Uterus (tissue), 2 donors: ENCODE measurements at regions not wholly inside any gene's neighbourhood (a gene's known extent, or its start where the extent isn't known, plus 50 kb on each side); places are given as distances from the start of the nearest gene placed in this dataset.

Experiments used
- CTCF ChIP-seq, 4 experiments: fragments of 200-600 bp in 2 of 4; fragments of 450-650 bp in 2 of 4; sonication (generic) in 2 of 4; IDR thresholded peaks; one replicate each; pipeline ENCODE4 v1.5.1; 2016 to 2019; ENCODE audit warnings: antibody characterized with exemption in 4 of 4, mild to moderate bottlenecking in 2 of 4, moderate library complexity in 1 of 4
- POLR2A ChIP-seq, 2 donors: fragments of 450-650 bp; IDR thresholded peaks; one replicate each; pipeline ENCODE4 v1.6.1; 2016; ENCODE audit warnings: antibody characterized with exemption in 2 of 2, mild to moderate bottlenecking in 1 of 2, moderate library complexity in 1 of 2

GRCh38 chr22:49036513-49036912 is 791.2 kb downstream of the BRD1 start:
- TF ChIP-seq CTCF (IDR thresholded peaks at IDR 0.05) (no peak), POLR2A (IDR thresholded peaks at IDR 0.05) (no peak)
